ENCODE measurements at regions not wholly inside any gene's neighbourhood (a gene's known extent, or its start where the extent isn't known, plus 50 kb on each side); places are given as distances from the start of the nearest gene placed in this dataset.

GRCh38 chr1:105655032-105655431 is 1401.4 kb upstream of the PRMT6 start:
- H3K27ac ChIP-seq (ENCODE audit: insufficient read depth, low read depth, low read length), result no peak overlapping the region
- POLR2A ChIA-PET, result no interaction called here
- H2AFZ ChIP-seq (ENCODE audit: low read depth, low read length), result no peak overlapping the region
- CTCF ChIA-PET, result no interaction called here
- FAIRE-seq, result no peak
- no TSS peak for BruUV-seq (replicated peaks)
- no peaks in the 10 kb centered on the region for H3K4me1 ChIP-seq (ENCODE audit: control insufficient read depth, extremely low read depth, insufficient read depth, low read length)
- no peak overlapping the region for H3K4me2 ChIP-seq (ENCODE audit: insufficient read depth, low read length)
- H3K27me3 ChIP-seq (ENCODE audit: control insufficient read depth in 2 of 2, insufficient read depth in 2 of 2, low read length in 2 of 2), result no peaks in the 10 kb centered on the region
- H3K4me3 ChIP-seq (replicated peaks in 1 of 3; ENCODE audit: insufficient read depth in 1 of 3, low read depth in 1 of 3, low read length in 3 of 3), result no peak overlapping the region
- no peaks in the 10 kb centered on the region for H3K9me3 ChIP-seq (replicated peaks; ENCODE audit: control insufficient read depth, insufficient read depth, low read length)
- dilution Hi-C loops (cut with MboI; ENCODE audit: extremely low pct_ligation_motif_present, low sequenced_read_pairs) (no loop called here), intact Hi-C loops (cut with micrococcal nuclease) (no loop called here)
- H3K36me3 ChIP-seq (ENCODE audit: control insufficient read depth in 2 of 2, extremely low read depth in 1 of 2, insufficient read depth in 2 of 2, low read length in 2 of 2), result no peaks in the 10 kb centered on the region
- no peaks in the 10 kb centered on the region for H3K9me1 ChIP-seq (replicated peaks; ENCODE audit: control insufficient read depth, extremely low read depth, insufficient read depth, low read length)
- H4K20me1 ChIP-seq (replicated peaks; ENCODE audit: control insufficient read depth, extremely low read depth, insufficient read depth, low read length), result no peaks in the 10 kb centered on the region
- TF ChIP-seq MAX (IDR thresholded peaks at IDR 0.05; ENCODE audit: insufficient read depth, insufficient read length), result no peak
- TF ChIP-seq MYC (IDR thresholded peaks at IDR 0.05; ENCODE audit: low read depth, low read length), result no peak
- no peak for TF ChIP-seq POLR2AphosphoS5 (IDR thresholded peaks at IDR 0.05; ENCODE audit: insufficient read depth, low read depth, low read length)
- TF ChIP-seq GATA2 (IDR thresholded peaks at IDR 0.05; ENCODE audit: insufficient read depth, insufficient read length, low read depth, low read length), result no peak
- no peaks in the 10 kb centered on the region for H3K79me2 ChIP-seq (ENCODE audit: control insufficient read depth, insufficient read depth, low read length)
- DNase-seq (ENCODE audit: low read depth, low spot score), result no peak
- H3K9ac ChIP-seq (replicated peaks; ENCODE audit: extremely low read depth, insufficient read depth, low read length), result no peak overlapping the region

GRCh38 chr1:105664495-105664894 is 1392.0 kb upstream of the PRMT6 start:
- no peaks in the 10 kb centered on the region for H3K36me3 ChIP-seq (ENCODE audit: control insufficient read depth in 2 of 2, extremely low read depth in 1 of 2, insufficient read depth in 2 of 2, low read length in 2 of 2)
- CTCF ChIA-PET, result no interaction called here
- intact Hi-C loops (cut with micrococcal nuclease) (no loop called here), dilution Hi-C loops (cut with MboI; ENCODE audit: extremely low pct_ligation_motif_present, low sequenced_read_pairs) (no loop called here)
- no peak overlapping the region for H3K27ac ChIP-seq (ENCODE audit: insufficient read depth, low read depth, low read length)
- no TSS peak for BruUV-seq (replicated peaks)
- H4K20me1 ChIP-seq (replicated peaks; ENCODE audit: control insufficient read depth, extremely low read depth, insufficient read depth, low read length), result no peaks in the 10 kb centered on the region
- no peaks in the 10 kb centered on the region for H3K27me3 ChIP-seq (ENCODE audit: control insufficient read depth in 2 of 2, insufficient read depth in 2 of 2, low read length in 2 of 2)
- POLR2A ChIA-PET, result no interaction called here
- no peak for TF ChIP-seq POLR2A (IDR thresholded peaks at IDR 0.05; ENCODE audit: low read depth, low read length)
- no peak for TF ChIP-seq EZH2 (IDR thresholded peaks at IDR 0.05; ENCODE audit: borderline replicate concordance, low read depth, low read length, severe bottlenecking)
- TF ChIP-seq MYC (IDR thresholded peaks at IDR 0.05; ENCODE audit: low read depth, low read length), result no peak
- no peak for TF ChIP-seq GATA2 (IDR thresholded peaks at IDR 0.05; ENCODE audit: insufficient read depth, insufficient read length, low read depth, low read length)
- no peak for TF ChIP-seq MAX (IDR thresholded peaks at IDR 0.05; ENCODE audit: insufficient read depth, insufficient read length)
- no peak for TF ChIP-seq FOS (IDR thresholded peaks at IDR 0.05; ENCODE audit: borderline replicate concordance, insufficient read depth, low read length)
- no peak for TF ChIP-seq CTCF (IDR thresholded peaks at IDR 0.05; ENCODE audit: extremely low read depth in 1 of 2, insufficient read depth in 1 of 2, low read depth in 1 of 2, low read length in 2 of 2)
- H3K4me3 ChIP-seq (replicated peaks in 1 of 3; ENCODE audit: insufficient read depth in 1 of 3, low read depth in 1 of 3, low read length in 3 of 3), result no peak overlapping the region
- no peak for DNase-seq (ENCODE audit: low read depth, low spot score)
- FAIRE-seq, result no peak
- no peak overlapping the region for H3K9ac ChIP-seq (replicated peaks; ENCODE audit: extremely low read depth, insufficient read depth, low read length)
- H3K4me1 ChIP-seq (ENCODE audit: control insufficient read depth, extremely low read depth, insufficient read depth, low read length), result no peaks in the 10 kb centered on the region
- H3K4me2 ChIP-seq (ENCODE audit: insufficient read depth, low read length), result no peak overlapping the region
- H3K9me1 ChIP-seq (replicated peaks; ENCODE audit: control insufficient read depth, extremely low read depth, insufficient read depth, low read length), result no peaks in the 10 kb centered on the region
- H3K79me2 ChIP-seq (ENCODE audit: control insufficient read depth, insufficient read depth, low read length), result no peaks in the 10 kb centered on the region
- peaks cover 2% of the 10 kb centered on the region for H3K9me3 ChIP-seq (replicated peaks; ENCODE audit: control insufficient read depth, insufficient read depth, low read length)
- H2AFZ ChIP-seq (ENCODE audit: low read depth, low read length), result no peak overlapping the region

All from endothelial cell of umbilical vein (primary cell).